Endothelial cell of umbilical vein (primary cell): ENCODE measurements at regions not wholly inside any gene's neighbourhood (a gene's known extent, or its start where the extent isn't known, plus 50 kb on each side); places are given as distances from the start of the nearest gene placed in this dataset.

Experiments used
- BruUV-seq: library from RNA; stranded (reverse); fragments of 400-500 nt; replicated peaks from 2 replicates; lab custom pipeline; 2021; lab: Mats Ljungman, UMichigan
- CTCF ChIA-PET: fragments of 300-600, 350-600 bp; sonication (Branson Sonifier 250); formaldehyde crosslinking; loops from one replicate; lab custom pipeline; 2021; ENCODE audit warnings: antibody characterized with exemption, inconsistent platforms; lab: Charles Lee
- POLR2A ChIA-PET: fragments of 300-600, 350-600 bp; sonication (Branson Sonifier 250); formaldehyde crosslinking; loops from one replicate; lab custom pipeline; 2021; ENCODE audit warnings: antibody characterized with exemption, inconsistent platforms; lab: Charles Lee
- DNase-seq: peaks from one replicate; pipeline ENCODE4 v3.0.0-alpha.2; 2011; ENCODE audit warnings: low read depth, low spot score
- FAIRE-seq: peaks from 2 replicates; lab custom pipeline; 2011; peaks lifted over from hg19 to GRCh38; lab: Jason Lieb, UNC
- H2AFZ ChIP-seq: 2 replicates; pipeline ENCODE4 v1.6.0; 2012; ENCODE audit warnings: low read depth, low read length, control low read depth, inconsistent platforms
- H3K27ac ChIP-seq: 2 replicates; pipeline ENCODE4 v1.5.1; 2011; ENCODE audit warnings: low read depth, mild to moderate bottlenecking, control low read depth, low read length, moderate library complexity; ENCODE audit not compliant: insufficient read depth
- H3K27me3 ChIP-seq, 2 experiments: 2 replicates each; pipeline versions ENCODE4 v1.6.0 to v1.6.1; 2011; ENCODE audit warnings: low read length in 2 of 2, mixed read lengths in 1 of 2; ENCODE audit not compliant: control insufficient read depth in 2 of 2, insufficient read depth in 2 of 2
- H3K36me3 ChIP-seq, 2 experiments: 2 replicates in 1 of 2; 3 replicates in 1 of 2; pipeline ENCODE4 v1.5.1; 2011; ENCODE audit warnings: low read length in 2 of 2, mild to moderate bottlenecking in 1 of 2, moderate library complexity in 1 of 2; ENCODE audit not compliant: control insufficient read depth in 2 of 2, insufficient read depth in 2 of 2; ENCODE audit errors: extremely low read depth in 1 of 2
- H3K4me1 ChIP-seq: 3 replicates; pipeline ENCODE4 v1.5.1; 2011; ENCODE audit warnings: mild to moderate bottlenecking, low read length; ENCODE audit not compliant: control insufficient read depth, insufficient read depth; ENCODE audit errors: extremely low read depth
- H3K4me2 ChIP-seq: 2 replicates; pipeline ENCODE4 v1.6.1; 2011; ENCODE audit warnings: low read length, control low read depth, mixed read lengths; ENCODE audit not compliant: insufficient read depth
- H3K4me3 ChIP-seq, 3 experiments: fragments of 200-600 bp in 1 of 3; sonication (generic), shearing (Covaris generic) in 1 of 3; replicated peaks in 1 of 3; 2 replicates each; pipeline ENCODE4 v1.5.1; 2011 to 2016; ENCODE audit warnings: control low read depth in 3 of 3, low read length in 3 of 3, mild to moderate bottlenecking in 2 of 3, inconsistent platforms in 1 of 3, low read depth in 1 of 3, moderate library complexity in 1 of 3; ENCODE audit not compliant: insufficient read depth in 1 of 3
- H3K79me2 ChIP-seq: 2 replicates; pipeline ENCODE4 v1.6.0; 2012; ENCODE audit warnings: low read length, inconsistent platforms; ENCODE audit not compliant: control insufficient read depth, insufficient read depth
- H3K9ac ChIP-seq: replicated peaks from 2 replicates; pipeline ENCODE3; 2011; ENCODE audit warnings: low read length, control low read depth; ENCODE audit not compliant: insufficient read depth; ENCODE audit errors: extremely low read depth
- H3K9me1 ChIP-seq: replicated peaks from 3 replicates; pipeline ENCODE4 v1.6.0; 2011; ENCODE audit warnings: mild to moderate bottlenecking, low read length; ENCODE audit not compliant: control insufficient read depth, insufficient read depth; ENCODE audit errors: extremely low read depth
- H3K9me3 ChIP-seq: replicated peaks from 2 replicates; pipeline ENCODE4 v1.5.1; 2012; ENCODE audit warnings: low read length, inconsistent platforms; ENCODE audit not compliant: control insufficient read depth, insufficient read depth
- H4K20me1 ChIP-seq: replicated peaks from 2 replicates; pipeline ENCODE3; 2011; ENCODE audit warnings: mild to moderate bottlenecking, low read length; ENCODE audit not compliant: control insufficient read depth, insufficient read depth; ENCODE audit errors: extremely low read depth
- CTCF ChIP-seq, 2 donors: IDR thresholded peaks; 1 replicate in 1 of 2; 2 replicates in 1 of 2; pipeline ENCODE4 v1.5.1; 2011; ENCODE audit warnings: low read length in 2 of 2, mild to moderate bottlenecking in 2 of 2, moderate library complexity in 2 of 2, control low read depth in 1 of 2, inconsistent platforms in 1 of 2, low read depth in 1 of 2; ENCODE audit not compliant: insufficient read depth in 1 of 2; ENCODE audit errors: extremely low read depth in 1 of 2
- EZH2 ChIP-seq: IDR thresholded peaks from 2 replicates; pipeline ENCODE4 v1.6.1; 2012; ENCODE audit warnings: borderline replicate concordance, low read depth, mild to moderate bottlenecking, moderate library complexity, low read length, inconsistent platforms; ENCODE audit not compliant: severe bottlenecking
- FOS ChIP-seq: IDR thresholded peaks from 2 replicates; pipeline ENCODE4 v1.6.1; 2011; ENCODE audit warnings: mild to moderate bottlenecking, low read length, moderate library complexity, borderline replicate concordance; ENCODE audit not compliant: insufficient read depth
- GATA2 ChIP-seq: IDR thresholded peaks from 2 replicates; pipeline ENCODE4 v1.7.0; 2011; ENCODE audit warnings: low read depth, mild to moderate bottlenecking, moderate library complexity, mixed read lengths, low read length; ENCODE audit not compliant: insufficient read length, insufficient read depth
- JUN ChIP-seq: IDR thresholded peaks from 2 replicates; pipeline ENCODE4 v1.6.1; 2011; ENCODE audit warnings: borderline replicate concordance, low read depth; ENCODE audit not compliant: insufficient read length, insufficient read depth
- MYC ChIP-seq: IDR thresholded peaks from one replicate; pipeline ENCODE4 v1.6.1; 2011; ENCODE audit warnings: mild to moderate bottlenecking, low read depth, low read length
- POLR2A ChIP-seq: IDR thresholded peaks from 2 replicates; pipeline ENCODE4 v1.6.1; 2012; ENCODE audit warnings: low read depth, mild to moderate bottlenecking, control low read depth, low read length
- POLR2AphosphoS5 ChIP-seq: IDR thresholded peaks from 2 replicates; pipeline ENCODE4 v1.6.1; 2012; ENCODE audit warnings: low read depth, mild to moderate bottlenecking, control low read depth, low read length, moderate library complexity; ENCODE audit not compliant: insufficient read depth
- dilution Hi-C: fragments of 300-500 bp; cut with MboI; formaldehyde crosslinking; loops from one replicate; pipeline ENCODE4 v1.15.0; 2019; ENCODE audit warnings: low sequenced_read_pairs; ENCODE audit not compliant: extremely low pct_ligation_motif_present
- intact Hi-C: fragments of 100-400 bp; cut with micrococcal nuclease; formaldehyde crosslinking; loops from one replicate; pipeline ENCODE4 v1.10.0; 2022
- TF ChIP-seq, protein P1 (sequence below): IDR thresholded peaks from 2 replicates; pipeline ENCODE4 v1.6.1; 2011; ENCODE audit not compliant: insufficient read depth, insufficient read length

GRCh38 chr2:864501-865106 is 86.0 kb upstream of the SNTG2 start:
- intact Hi-C loops (no loop called here), dilution Hi-C loops (no loop called here)
- Histone ChIP-seq H3K27me3 (no peaks in the 10 kb centered on the region), H3K4me1 (no peaks in the 10 kb centered on the region), H3K4me2 (no peak overlapping the region), H3K4me3 (no peak overlapping the region), H3K9ac (no peak overlapping the region), H2AFZ (no peak overlapping the region), H3K9me3 (peaks cover 3% of the 10 kb centered on the region), H3K9me1 (no peaks in the 10 kb centered on the region), H3K27ac (no peak overlapping the region), H3K79me2 (no peaks in the 10 kb centered on the region), H3K36me3 (no peaks in the 10 kb centered on the region), H4K20me1 (no peaks in the 10 kb centered on the region)
- no TSS peak for BruUV-seq
- DNase-seq (no peak), FAIRE-seq (no peak)
- ChIA-PET POLR2A (no interaction called here), CTCF (no interaction called here)
- TF ChIP-seq GATA2 (no peak), POLR2AphosphoS5 (no peak), FOS (no peak), JUN (no peak), EZH2 (no peak), MYC (no peak), CTCF (IDR thresholded peaks at IDR 0.05; ENCODE audit: extremely low read depth in 1 of 2, insufficient read depth in 1 of 2, low read depth in 1 of 2, low read length in 2 of 2) (no peak), POLR2A (no peak)
- TF ChIP-seq, protein P1, sequence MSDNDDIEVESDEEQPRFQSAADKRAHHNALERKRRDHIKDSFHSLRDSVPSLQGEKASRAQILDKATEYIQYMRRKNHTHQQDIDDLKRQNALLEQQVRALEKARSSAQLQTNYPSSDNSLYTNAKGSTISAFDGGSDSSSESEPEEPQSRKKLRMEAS, result no peak
